GM18498 (cell line): ENCODE measurements at regions not wholly inside any gene's neighbourhood (a gene's known extent, or its start where the extent isn't known, plus 50 kb on each side); places are given as distances from the start of the nearest gene placed in this dataset.

Experiments
- ATAC-seq: cut with Tn5 transposase; IDR thresholded peaks from one replicate; pipeline ENCODE4 v1.9.1; 2021; ENCODE audit warnings: mild to moderate bottlenecking, moderate library complexity; ENCODE audit not compliant: unreplicated experiment

- no peak for ATAC-seq
Observed at GRCh38 chr10:108812296-108812695, 1111.0 kb downstream of the XPNPEP1 start.

- no peak for ATAC-seq
Observed at GRCh38 chr10:108808228-108808627, 1115.1 kb downstream of the XPNPEP1 start.

- no peak for ATAC-seq
Observed at GRCh38 chr10:108801775-108802517, 1121.4 kb downstream of the XPNPEP1 start.

DNA sequence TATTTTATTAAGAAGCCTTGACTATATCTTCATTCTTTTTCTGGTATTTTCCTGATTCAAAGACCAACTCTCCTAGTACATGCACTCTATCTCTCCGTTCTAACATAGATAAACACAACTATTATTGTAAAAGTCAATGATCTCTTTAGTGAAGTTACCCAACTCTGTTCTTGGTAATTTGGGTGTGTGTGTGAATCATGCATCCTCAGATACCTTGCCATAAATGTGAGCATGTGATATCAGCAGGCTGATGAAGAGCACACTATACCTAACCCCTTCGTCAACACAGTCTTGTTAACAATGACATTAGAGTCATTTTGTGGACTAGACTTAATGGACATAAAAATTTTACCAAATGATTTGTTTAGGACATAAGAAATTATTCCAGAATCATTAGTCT is 1122.1 kb downstream of the XPNPEP1 start:
- ATAC-seq = no peak

DNA sequence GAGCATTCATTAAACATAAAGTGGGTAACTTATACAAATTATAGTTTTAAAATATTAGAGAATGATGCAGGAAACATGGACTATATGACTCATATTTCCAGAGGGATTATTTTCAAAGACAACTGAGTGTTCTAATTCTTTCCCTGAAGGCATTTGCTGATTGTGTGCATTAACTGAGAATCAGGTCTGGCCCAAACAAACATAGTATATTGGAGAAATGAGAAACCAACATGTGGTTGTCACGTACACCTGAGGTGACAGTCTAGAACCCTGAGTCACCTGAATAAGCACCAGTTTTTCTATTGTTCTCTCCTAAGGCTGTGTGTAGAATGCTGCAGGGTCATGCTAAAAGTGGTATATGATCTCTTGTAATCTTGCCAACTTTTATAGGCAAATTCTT is 1125.7 kb downstream of the XPNPEP1 start:
- ATAC-seq = no peak

- ATAC-seq = no peak
Observed at GRCh38 chr10:108791794-108792474, 1131.4 kb downstream of the XPNPEP1 start.

- ATAC-seq = no peak
Observed at GRCh38 chr10:108791030-108791429, 1132.3 kb downstream of the XPNPEP1 start.

GRCh38 chr10:108789919-108790318 is 1133.4 kb downstream of the XPNPEP1 start:
- ATAC-seq = peak; percentile 78

DNA sequence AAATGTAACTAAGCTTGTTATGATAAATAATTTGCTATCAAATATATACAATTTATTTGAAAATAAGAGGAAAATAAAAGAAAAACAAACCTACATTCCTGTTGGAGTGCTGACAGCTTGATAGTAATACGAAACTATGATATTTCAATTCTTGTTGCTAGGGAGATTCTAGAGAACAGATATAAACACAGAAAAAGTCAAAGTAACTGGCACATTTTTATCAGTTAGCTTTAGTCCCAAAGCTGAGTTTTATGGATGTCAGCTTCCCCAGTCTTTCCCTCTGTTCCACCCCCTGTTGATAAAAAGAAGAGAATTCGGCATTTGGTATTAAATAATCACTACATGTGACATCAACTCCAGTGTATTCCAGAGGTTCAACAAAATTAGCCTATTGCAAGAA is 1134.0 kb downstream of the XPNPEP1 start:
- ATAC-seq = no peak

DNA sequence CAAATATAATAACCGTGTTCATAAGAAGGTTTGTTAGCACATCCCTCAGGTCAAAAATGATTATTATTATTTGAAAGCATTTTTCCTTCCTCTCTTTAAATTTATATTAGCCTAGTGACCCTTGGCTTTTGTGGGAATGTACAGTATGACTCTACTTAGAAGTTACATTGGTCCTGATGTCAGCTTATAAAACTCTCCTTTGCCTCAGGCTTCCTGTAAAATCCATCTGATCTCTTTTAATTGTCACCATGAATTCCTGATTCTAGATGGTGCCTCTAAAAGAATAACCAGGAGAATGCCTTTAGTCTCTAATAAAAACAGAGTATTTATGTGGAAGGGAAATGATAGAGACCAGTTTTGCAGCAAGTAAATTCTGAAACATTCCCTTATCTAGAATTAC is 1134.4 kb downstream of the XPNPEP1 start:
- ATAC-seq = no peak

DNA sequence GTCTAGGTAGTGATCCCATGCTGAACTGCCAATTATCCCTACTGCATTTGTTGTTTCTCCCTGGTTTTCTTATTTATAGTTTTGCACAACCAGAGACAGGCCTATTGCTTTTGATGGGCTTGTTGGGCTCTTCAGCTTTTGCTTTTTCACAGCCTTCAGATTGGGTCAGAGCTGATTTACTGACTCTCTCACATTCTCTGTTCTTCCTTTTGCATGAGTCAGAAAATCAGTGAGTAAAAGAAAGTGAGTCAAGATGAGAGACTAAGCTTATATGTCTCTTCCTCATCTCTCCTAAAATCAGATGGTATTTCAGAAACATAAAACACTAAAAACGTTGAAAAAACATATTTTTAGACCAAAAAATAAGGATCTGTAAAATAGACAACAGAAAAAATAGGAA is 1135.4 kb downstream of the XPNPEP1 start:
- no peak for ATAC-seq

DNA sequence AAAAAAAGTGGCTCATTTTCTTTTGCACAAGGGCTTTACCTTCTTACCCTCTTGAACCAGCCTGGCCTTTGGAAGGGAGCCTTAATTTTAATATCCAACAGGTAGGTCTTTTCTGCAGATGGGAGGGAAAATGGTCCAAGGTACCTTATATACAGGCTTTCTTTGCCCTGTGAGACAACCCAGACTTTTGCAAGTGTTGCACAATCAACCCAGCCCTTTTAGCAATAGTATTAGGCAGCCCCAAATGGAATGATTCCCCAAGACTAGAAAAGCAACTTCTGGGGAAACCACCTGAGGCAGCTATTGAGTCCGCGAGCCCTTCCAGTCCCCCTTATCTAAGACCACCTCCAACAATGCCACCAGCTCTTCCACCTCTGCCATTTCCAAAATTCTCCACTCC is 1138.3 kb downstream of the XPNPEP1 start:
- ATAC-seq = no peak

DNA sequence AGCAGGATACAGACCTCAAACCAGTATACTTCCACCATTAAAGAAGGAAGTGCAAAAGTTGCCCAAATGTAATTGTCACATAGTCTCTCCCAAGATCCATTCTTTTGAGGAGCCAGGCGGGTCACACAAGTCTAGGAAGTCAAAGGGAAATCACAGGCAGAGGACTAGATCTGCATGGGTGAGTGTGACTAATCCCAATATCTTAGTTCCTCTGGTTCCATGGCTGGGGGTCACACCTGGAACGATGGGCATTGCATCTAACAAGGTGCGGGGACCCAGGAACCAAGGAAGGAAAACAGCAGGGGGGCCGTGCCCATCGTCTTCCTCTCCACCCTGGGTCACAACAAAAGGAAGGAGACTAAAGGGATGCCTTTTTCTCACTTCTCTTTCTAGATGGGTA is 1138.8 kb downstream of the XPNPEP1 start:
- no peak for ATAC-seq

- peak; percentile 62 for ATAC-seq
Observed at GRCh38 chr10:108783897-108784296, 1139.4 kb downstream of the XPNPEP1 start.

- no peak for ATAC-seq
Observed at GRCh38 chr10:108782411-108782810, 1140.9 kb downstream of the XPNPEP1 start.

- ATAC-seq = no peak
Observed at GRCh38 chr10:108779501-108779900, 1143.8 kb downstream of the XPNPEP1 start.

GRCh38 chr10:108775911-108776475 is 1147.3 kb downstream of the XPNPEP1 start:
- ATAC-seq = no peak

DNA sequence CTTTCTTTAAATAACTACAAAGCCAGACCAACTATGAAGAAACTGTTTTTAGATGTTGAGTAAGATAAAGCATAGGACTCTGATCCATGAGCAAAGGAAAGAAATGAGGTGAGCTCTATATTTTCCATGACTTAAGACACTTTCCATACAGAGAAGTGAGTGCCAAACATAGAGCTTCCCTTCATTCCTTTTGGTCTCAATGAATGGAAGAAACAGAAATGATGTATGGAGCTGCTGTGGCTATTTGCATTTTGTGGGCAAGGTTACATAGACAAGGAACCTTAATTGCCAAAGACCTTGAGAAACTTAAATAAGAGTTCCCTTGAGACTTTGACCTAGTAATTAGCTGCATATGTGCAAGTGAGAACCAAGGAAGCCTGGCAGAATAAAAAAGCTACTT is 1152.2 kb downstream of the XPNPEP1 start:
- ATAC-seq = no peak

GRCh38 chr10:108765794-108766193 is 1157.5 kb downstream of the XPNPEP1 start:
- ATAC-seq = no peak

DNA sequence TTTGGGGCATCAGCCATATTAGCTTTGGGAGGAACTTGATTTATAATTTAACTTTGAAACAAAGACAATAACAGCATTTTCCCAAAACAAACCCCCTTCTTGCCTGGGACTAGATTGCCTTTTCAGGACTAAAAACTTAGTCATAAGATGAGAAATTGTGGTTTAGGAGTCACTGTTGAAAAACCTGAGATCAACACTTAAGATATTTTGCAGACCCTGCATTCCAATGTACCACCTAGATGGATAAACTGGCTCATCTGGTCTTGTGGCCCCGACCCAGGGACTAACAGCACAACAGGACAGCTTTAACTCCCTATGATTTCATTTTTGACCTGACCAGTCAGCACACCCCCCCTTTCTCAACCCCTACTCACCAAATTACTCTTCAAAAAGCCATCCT is 1165.4 kb downstream of the XPNPEP1 start:
- no peak for ATAC-seq

DNA sequence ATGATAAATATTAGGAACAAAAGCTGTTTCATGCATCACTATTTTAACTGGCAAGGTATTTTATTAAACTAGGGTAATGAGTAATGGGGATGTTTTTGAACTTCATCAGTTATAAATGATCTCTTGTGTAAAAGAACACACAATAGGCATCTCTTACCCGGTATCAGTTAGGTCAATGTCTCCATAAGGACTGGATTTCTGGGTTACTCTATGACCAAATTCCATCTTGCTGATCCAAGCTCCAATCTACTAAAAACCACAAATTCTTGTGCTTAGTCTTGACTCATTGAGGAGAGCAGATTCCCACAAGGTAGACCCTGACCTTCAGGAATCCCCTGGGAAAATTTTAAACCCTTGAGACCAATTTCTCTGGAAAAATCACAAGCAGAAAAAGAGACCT is 1167.7 kb downstream of the XPNPEP1 start:
- no peak for ATAC-seq

- ATAC-seq = no peak
Observed at GRCh38 chr10:108753326-108753725, 1170.0 kb downstream of the XPNPEP1 start.
